Tibial nerve (tissue), 4 donors: ENCODE measurements at regions not wholly inside any gene's neighbourhood (a gene's known extent, or its start where the extent isn't known, plus 50 kb on each side); places are given as distances from the start of the nearest gene placed in this dataset.

Experiments used
- CTCF ChIP-seq, 5 experiments: fragments of 200-600 bp in 3 of 5; fragments of 450-650 bp in 2 of 5; sonication (generic) in 3 of 5; IDR thresholded peaks; one replicate each; pipeline ENCODE4 v1.5.1; 2016 to 2019; ENCODE audit warnings: antibody characterized with exemption in 5 of 5, mild to moderate bottlenecking in 3 of 5, moderate library complexity in 2 of 5
- EP300 ChIP-seq, 2 donors: sonication (generic); formaldehyde crosslinking; IDR thresholded peaks; one replicate each; pipeline ENCODE4 v1.6.1; 2017; ENCODE audit warnings: antibody characterized with exemption in 2 of 2, mild to moderate bottlenecking in 1 of 2
- POLR2A ChIP-seq, 2 donors: fragments of 450-650 bp; IDR thresholded peaks; one replicate each; pipeline ENCODE4 v1.6.1; 2017; ENCODE audit warnings: antibody characterized with exemption in 2 of 2, mild to moderate bottlenecking in 2 of 2, moderate library complexity in 2 of 2

- no peak for TF ChIP-seq CTCF (IDR thresholded peaks at IDR 0.05)
- no peak for TF ChIP-seq POLR2A (IDR thresholded peaks at IDR 0.05)
- no peak for TF ChIP-seq EP300 (IDR thresholded peaks at IDR 0.05)
Measured at GRCh38 chr11:23727794-23728193, 769.1 kb upstream of the LUZP2 start.
